ENCODE measurements at regions not wholly inside any gene's neighbourhood (a gene's known extent, or its start where the extent isn't known, plus 50 kb on each side); places are given as distances from the start of the nearest gene placed in this dataset.

GRCh38 chr12:92615086-92615485, 87.7 kb upstream of the PLEKHG7 start:
- TF ChIP-seq EZH2phosphoT487 (IDR thresholded peaks at IDR 0.05; ENCODE audit: borderline replicate concordance, low read depth, low read length): no peak
- TF ChIP-seq CTCF (conservative IDR thresholded peaks at IDR 0.05; ENCODE audit: low read length): no peak
- BruUV-seq (replicated peaks): no TSS peak
- no peaks in the 10 kb centered on the region for H3K9me3 ChIP-seq (ENCODE audit: low read length)
- ChIA-PET CTCF (ENCODE audit: unreplicated experiment) (no interaction called here), POLR2A (interaction anchor here (0.7 to 1.3 kb wide), 3 partner anchors 10 to 420 kb away, joined by 3 to 8 read pairs (median 3); no protein-coding TSS in a partner anchor)
- H3K36me3 ChIP-seq (ENCODE audit: insufficient read depth, low read length): no peaks in the 10 kb centered on the region
- intact Hi-C loops (cut with micrococcal nuclease; ENCODE audit: unreplicated experiment): no loop called here
- H3K9me2 ChIP-seq (ENCODE audit: insufficient read depth, low read length): no peaks in the 10 kb centered on the region
- H3K4me1 ChIP-seq (ENCODE audit: insufficient read depth, low read length, poor library complexity, severe bottlenecking): no peaks in the 10 kb centered on the region
- H3K79me2 ChIP-seq (ENCODE audit: insufficient read depth, low read depth, low read length): no peaks in the 10 kb centered on the region
- H3K4me2 ChIP-seq (ENCODE audit: low read length): no peak overlapping the region
- no peaks in the 10 kb centered on the region for H4K20me1 ChIP-seq (ENCODE audit: insufficient read depth, low read length)
- H3K27ac ChIP-seq (ENCODE audit: low read depth, low read length, poor library complexity, severe bottlenecking): no peak overlapping the region
- DNase-seq (ENCODE audit: low spot score): no peak
- no peak overlapping the region for H2AFZ ChIP-seq (ENCODE audit: low read length)
- no peak overlapping the region for H3K4me3 ChIP-seq (ENCODE audit: low read depth, low read length, poor library complexity, severe bottlenecking)

GRCh38 chr12:92614502-92614901, 88.3 kb upstream of the PLEKHG7 start:
- DNase-seq (ENCODE audit: low spot score): no peak
- H3K9me3 ChIP-seq (ENCODE audit: low read length): no peaks in the 10 kb centered on the region
- TF ChIP-seq CTCF (conservative IDR thresholded peaks at IDR 0.05; ENCODE audit: low read length): no peak
- no peak for TF ChIP-seq EZH2phosphoT487 (IDR thresholded peaks at IDR 0.05; ENCODE audit: borderline replicate concordance, low read depth, low read length)

GRCh38 chr12:92614001-92614400, 88.8 kb upstream of the PLEKHG7 start:
- no TSS peak for BruUV-seq (replicated peaks)
- H3K9me2 ChIP-seq (ENCODE audit: insufficient read depth, low read length): no peaks in the 10 kb centered on the region
- no peak overlapping the region for H3K27ac ChIP-seq (ENCODE audit: low read depth, low read length, poor library complexity, severe bottlenecking)
- H3K36me3 ChIP-seq (ENCODE audit: insufficient read depth, low read length): no peaks in the 10 kb centered on the region
- H2AFZ ChIP-seq (ENCODE audit: low read length): no peak overlapping the region
- no peaks in the 10 kb centered on the region for H3K4me1 ChIP-seq (ENCODE audit: insufficient read depth, low read length, poor library complexity, severe bottlenecking)
- no peak for DNase-seq (ENCODE audit: low spot score)
- no peaks in the 10 kb centered on the region for H3K9me3 ChIP-seq (ENCODE audit: low read length)
- no peak overlapping the region for H3K4me2 ChIP-seq (ENCODE audit: low read length)
- TF ChIP-seq CTCF (conservative IDR thresholded peaks at IDR 0.05; ENCODE audit: low read length): no peak
- TF ChIP-seq EZH2phosphoT487 (IDR thresholded peaks at IDR 0.05; ENCODE audit: borderline replicate concordance, low read depth, low read length): no peak
- intact Hi-C loops (cut with micrococcal nuclease; ENCODE audit: unreplicated experiment): no loop called here
- H3K79me2 ChIP-seq (ENCODE audit: insufficient read depth, low read depth, low read length): no peaks in the 10 kb centered on the region
- CTCF ChIA-PET (ENCODE audit: unreplicated experiment): no interaction called here
- H4K20me1 ChIP-seq (ENCODE audit: insufficient read depth, low read length): no peaks in the 10 kb centered on the region
- POLR2A ChIA-PET: interaction anchor here (0.5 to 0.7 kb wide), 2 partner anchors 331 to 701 kb away, joined by 3 read pairs; no protein-coding TSS in a partner anchor
- H3K4me3 ChIP-seq (ENCODE audit: low read depth, low read length, poor library complexity, severe bottlenecking): no peak overlapping the region

More at GRCh38 chr12:92614502-92614901, 88.3 kb upstream of the PLEKHG7 start:
- no peaks in the 10 kb centered on the region for H3K4me1 ChIP-seq (ENCODE audit: insufficient read depth, low read length, poor library complexity, severe bottlenecking)
- CTCF ChIA-PET (ENCODE audit: unreplicated experiment): no interaction called here
- no peaks in the 10 kb centered on the region for H4K20me1 ChIP-seq (ENCODE audit: insufficient read depth, low read length)
- intact Hi-C loops (cut with micrococcal nuclease; ENCODE audit: unreplicated experiment): no loop called here
- no peaks in the 10 kb centered on the region for H3K9me2 ChIP-seq (ENCODE audit: insufficient read depth, low read length)
- BruUV-seq (replicated peaks): no TSS peak
- no peak overlapping the region for H3K4me2 ChIP-seq (ENCODE audit: low read length)
- H3K4me3 ChIP-seq (ENCODE audit: low read depth, low read length, poor library complexity, severe bottlenecking): no peak overlapping the region
- H3K27ac ChIP-seq (ENCODE audit: low read depth, low read length, poor library complexity, severe bottlenecking): no peak overlapping the region
- POLR2A ChIA-PET: interaction anchor here (0.7 to 0.9 kb wide), 3 partner anchors 9 to 420 kb away, joined by 3 read pairs; no protein-coding TSS in a partner anchor
- H3K79me2 ChIP-seq (ENCODE audit: insufficient read depth, low read depth, low read length): no peaks in the 10 kb centered on the region
- no peak overlapping the region for H2AFZ ChIP-seq (ENCODE audit: low read length)
- H3K36me3 ChIP-seq (ENCODE audit: insufficient read depth, low read length): no peaks in the 10 kb centered on the region

All from OCI-LY7 (cell line).